Uterus (tissue), 2 donors: ENCODE measurements at regions not wholly inside any gene's neighbourhood (a gene's known extent, or its start where the extent isn't known, plus 50 kb on each side); places are given as distances from the start of the nearest gene placed in this dataset.

ENCODE experiments used
- POLR2A ChIP-seq, 2 donors: fragments of 450-650 bp; IDR thresholded peaks; one replicate each; pipeline ENCODE4 v1.6.1; 2016; ENCODE audit warnings: antibody characterized with exemption in 2 of 2, mild to moderate bottlenecking in 1 of 2, moderate library complexity in 1 of 2
- TF ChIP-seq, protein P1 (sequence below), 4 experiments: fragments of 200-600 bp in 2 of 4; fragments of 450-650 bp in 2 of 4; sonication (generic) in 2 of 4; IDR thresholded peaks; one replicate each; pipeline ENCODE4 v1.5.1; 2016 to 2019; ENCODE audit warnings: antibody characterized with exemption in 4 of 4, mild to moderate bottlenecking in 2 of 4, moderate library complexity in 1 of 4

- TF ChIP-seq, protein P1, sequence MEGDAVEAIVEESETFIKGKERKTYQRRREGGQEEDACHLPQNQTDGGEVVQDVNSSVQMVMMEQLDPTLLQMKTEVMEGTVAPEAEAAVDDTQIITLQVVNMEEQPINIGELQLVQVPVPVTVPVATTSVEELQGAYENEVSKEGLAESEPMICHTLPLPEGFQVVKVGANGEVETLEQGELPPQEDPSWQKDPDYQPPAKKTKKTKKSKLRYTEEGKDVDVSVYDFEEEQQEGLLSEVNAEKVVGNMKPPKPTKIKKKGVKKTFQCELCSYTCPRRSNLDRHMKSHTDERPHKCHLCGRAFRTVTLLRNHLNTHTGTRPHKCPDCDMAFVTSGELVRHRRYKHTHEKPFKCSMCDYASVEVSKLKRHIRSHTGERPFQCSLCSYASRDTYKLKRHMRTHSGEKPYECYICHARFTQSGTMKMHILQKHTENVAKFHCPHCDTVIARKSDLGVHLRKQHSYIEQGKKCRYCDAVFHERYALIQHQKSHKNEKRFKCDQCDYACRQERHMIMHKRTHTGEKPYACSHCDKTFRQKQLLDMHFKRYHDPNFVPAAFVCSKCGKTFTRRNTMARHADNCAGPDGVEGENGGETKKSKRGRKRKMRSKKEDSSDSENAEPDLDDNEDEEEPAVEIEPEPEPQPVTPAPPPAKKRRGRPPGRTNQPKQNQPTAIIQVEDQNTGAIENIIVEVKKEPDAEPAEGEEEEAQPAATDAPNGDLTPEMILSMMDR (IDR thresholded peaks at IDR 0.05), result no peak
- TF ChIP-seq POLR2A (IDR thresholded peaks at IDR 0.05), result no peak
These were observed 1570.5 kb upstream of the NUDT12 start for GRCh38 chr5:105133087-105133486.
